OCI-LY3 (cell line): ENCODE measurements at regions not wholly inside any gene's neighbourhood (a gene's known extent, or its start where the extent isn't known, plus 50 kb on each side); places are given as distances from the start of the nearest gene placed in this dataset.

ENCODE experiments used
- EZH2phosphoT487 ChIP-seq: fragments of 200-600 bp; shearing (Covaris generic); IDR thresholded peaks from 2 replicates; pipeline ENCODE4 v1.6.1; 2018; ENCODE audit warnings: antibody characterized with exemption, mixed run types, low read depth
- TF ChIP-seq, protein P1 (sequence below): fragments of 200-600, 300-600 bp; sonication (generic); IDR thresholded peaks from 2 replicates; pipeline ENCODE4 v1.5.1; 2014; ENCODE audit warnings: antibody characterized with exemption, low read length, low read depth

DNA sequence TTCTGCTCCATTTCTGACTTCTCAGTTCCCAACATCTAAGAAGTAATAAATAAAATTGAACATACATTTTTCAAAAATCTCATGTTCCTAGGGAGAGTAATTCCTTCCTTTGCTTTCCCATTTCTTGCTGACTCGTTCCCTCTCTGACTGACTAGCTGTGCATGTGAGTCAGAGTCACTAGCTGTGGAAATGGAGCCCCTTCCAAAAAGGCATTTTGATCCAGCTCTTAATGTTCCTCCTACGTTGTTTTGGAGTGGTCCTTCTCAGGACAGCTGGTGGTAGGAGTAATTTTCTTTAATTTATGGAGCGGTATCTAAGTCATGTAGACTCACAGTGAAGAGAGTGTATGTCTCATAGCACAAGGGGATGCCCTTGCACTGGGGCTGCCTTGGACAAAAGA lies 460.2 kb downstream of the GADD45G start:
- TF ChIP-seq, protein P1, sequence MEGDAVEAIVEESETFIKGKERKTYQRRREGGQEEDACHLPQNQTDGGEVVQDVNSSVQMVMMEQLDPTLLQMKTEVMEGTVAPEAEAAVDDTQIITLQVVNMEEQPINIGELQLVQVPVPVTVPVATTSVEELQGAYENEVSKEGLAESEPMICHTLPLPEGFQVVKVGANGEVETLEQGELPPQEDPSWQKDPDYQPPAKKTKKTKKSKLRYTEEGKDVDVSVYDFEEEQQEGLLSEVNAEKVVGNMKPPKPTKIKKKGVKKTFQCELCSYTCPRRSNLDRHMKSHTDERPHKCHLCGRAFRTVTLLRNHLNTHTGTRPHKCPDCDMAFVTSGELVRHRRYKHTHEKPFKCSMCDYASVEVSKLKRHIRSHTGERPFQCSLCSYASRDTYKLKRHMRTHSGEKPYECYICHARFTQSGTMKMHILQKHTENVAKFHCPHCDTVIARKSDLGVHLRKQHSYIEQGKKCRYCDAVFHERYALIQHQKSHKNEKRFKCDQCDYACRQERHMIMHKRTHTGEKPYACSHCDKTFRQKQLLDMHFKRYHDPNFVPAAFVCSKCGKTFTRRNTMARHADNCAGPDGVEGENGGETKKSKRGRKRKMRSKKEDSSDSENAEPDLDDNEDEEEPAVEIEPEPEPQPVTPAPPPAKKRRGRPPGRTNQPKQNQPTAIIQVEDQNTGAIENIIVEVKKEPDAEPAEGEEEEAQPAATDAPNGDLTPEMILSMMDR, result no peak
- TF ChIP-seq EZH2phosphoT487, result no peak
